LNCaP clone FGC (cell line): ENCODE measurements at regions not wholly inside any gene's neighbourhood (a gene's known extent, or its start where the extent isn't known, plus 50 kb on each side); places are given as distances from the start of the nearest gene placed in this dataset.
"Not testable (repeated sequence)": the region's sequence is repeated elsewhere in the genome, so short reads cannot be mapped to it uniquely, and the experiment has no call there.

Source experiments
- DNase-seq: peaks from one replicate; pipeline ENCODE4 v3.0.0-alpha.2; 2011; ENCODE audit warnings: low read depth
- H3K4me3 ChIP-seq: 2 replicates; pipeline ENCODE4 v1.5.1; 2011; ENCODE audit warnings: mild to moderate bottlenecking, low read depth, low read length, control low read depth
- CTCF ChIP-seq: IDR thresholded peaks from 2 replicates; pipeline ENCODE4 v1.5.1; 2012; ENCODE audit warnings: mild to moderate bottlenecking; ENCODE audit not compliant: control insufficient read depth, insufficient read depth; ENCODE audit errors: extremely low read depth

GRCh38 chr4:12452291-12452690, 1023.6 kb upstream of the HS3ST1 start:
- no peak for TF ChIP-seq CTCF
- H3K4me3 ChIP-seq = no peak overlapping the region
- no peak for DNase-seq

- no peak for TF ChIP-seq CTCF
- no peak for DNase-seq
- no peak overlapping the region for H3K4me3 ChIP-seq
Measured at GRCh38 chr4:12447451-12447850, 1018.8 kb upstream of the HS3ST1 start.

GRCh38 chr4:12446657-12447185, 1018.0 kb upstream of the HS3ST1 start:
- H3K4me3 ChIP-seq = no peak overlapping the region
- DNase-seq = no peak
- no peak for TF ChIP-seq CTCF

DNA sequence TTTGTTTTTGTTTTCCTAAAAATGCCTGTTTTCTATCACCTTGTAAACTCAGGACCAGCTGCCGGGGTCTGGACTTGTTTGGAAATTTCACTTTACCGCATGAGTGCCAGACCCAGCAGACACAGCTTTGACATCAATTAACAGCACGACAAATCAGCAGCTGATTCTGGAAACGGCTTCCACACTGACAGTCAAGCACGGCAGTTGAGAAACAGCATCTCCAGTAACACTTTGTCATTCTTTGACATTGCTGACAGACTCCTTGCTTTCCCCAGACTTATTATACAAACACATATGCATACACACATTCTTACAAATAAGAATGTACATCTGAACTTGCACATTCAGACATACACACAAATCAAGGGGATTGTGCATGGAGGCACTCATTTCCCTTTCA, 1017.6 kb upstream of the HS3ST1 start:
- TF ChIP-seq CTCF = no peak
- H3K4me3 ChIP-seq = no peak overlapping the region
- no peak for DNase-seq

DNA sequence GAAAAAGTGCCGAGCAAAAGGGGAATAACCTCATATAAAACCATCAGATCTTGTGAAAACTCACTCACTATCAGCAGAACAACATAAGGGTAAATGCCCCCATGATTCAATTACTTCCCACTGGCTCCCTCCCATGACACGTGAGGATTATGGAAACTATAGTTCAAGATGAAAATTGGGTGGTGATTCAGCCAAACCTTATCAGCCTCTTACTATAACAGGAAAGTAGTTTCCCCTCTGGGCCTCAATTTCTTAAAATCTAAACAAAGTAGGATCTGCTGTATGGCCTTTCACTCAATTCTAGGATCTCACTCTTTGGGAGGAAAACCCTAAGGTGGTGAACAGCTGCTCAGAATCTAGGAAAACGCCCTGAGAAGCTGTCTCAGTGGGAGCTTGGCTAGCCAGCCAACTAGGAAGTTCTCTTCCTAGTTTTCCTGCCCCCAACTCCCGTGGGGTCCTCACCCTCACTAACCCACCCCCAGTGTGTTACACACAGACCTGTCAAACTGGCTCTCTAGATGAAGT, 1017.1 kb upstream of the HS3ST1 start:
- H3K4me3 ChIP-seq = no peak overlapping the region
- no peak for DNase-seq
- TF ChIP-seq CTCF = no peak

GRCh38 chr4:12439633-12440305, 1011.1 kb upstream of the HS3ST1 start:
- no peak overlapping the region for H3K4me3 ChIP-seq
- no peak for DNase-seq
- no peak for TF ChIP-seq CTCF

GRCh38 chr4:12431259-12431658, 1002.6 kb upstream of the HS3ST1 start:
- not testable (repeated sequence) for DNase-seq

More at GRCh38 chr4:12431259-12431658, 1002.6 kb upstream of the HS3ST1 start:
- H3K4me3 ChIP-seq = not testable (repeated sequence)
